IMR-90 (cell line): ENCODE measurements at regions not wholly inside any gene's neighbourhood (a gene's known extent, or its start where the extent isn't known, plus 50 kb on each side); places are given as distances from the start of the nearest gene placed in this dataset.

Source experiments
- ATAC-seq: fragments of 200-7000 bp; cut with Tn5 transposase; 2 replicates; pipeline ENCODE4 v1.9.1; 2020; ENCODE audit warnings: low read depth, mild to moderate bottlenecking, moderate library complexity
- BruUV-seq: library from RNA; stranded (reverse); fragments of 400-500 nt; replicated peaks from 2 replicates; lab custom pipeline; 2021; lab: Mats Ljungman, UMichigan
- CTCF ChIA-PET: fragments of 300-600 bp; formaldehyde crosslinking; extraction: SDS; loops from one replicate; lab custom pipeline; 2021; ENCODE audit warnings: antibody characterized with exemption; lab: Yijun Ruan, JAX
- POLR2A ChIA-PET: fragments of 300-600 bp; sonication (Branson Sonifier 250); formaldehyde crosslinking; loops from one replicate; lab custom pipeline; 2022; ENCODE audit warnings: antibody characterized with exemption; ENCODE audit not compliant: unreplicated experiment; lab: Charles Lee
- DNase-seq: peaks from one replicate; pipeline ENCODE4 v3.0.0; 2013
- H2AFZ ChIP-seq: replicated peaks from 2 replicates; pipeline ENCODE3; 2013; ENCODE audit warnings: low read length, mild to moderate bottlenecking; ENCODE audit not compliant: poor library complexity
- H2AK5ac ChIP-seq: 2 replicates; pipeline ENCODE4 v1.6.1; 2013; ENCODE audit warnings: low read depth, low read length, inconsistent platforms
- H2AK9ac ChIP-seq: replicated peaks from 2 replicates; pipeline ENCODE3; 2013; ENCODE audit warnings: mild to moderate bottlenecking, low read depth, low read length, moderate library complexity; ENCODE audit not compliant: poor library complexity
- H2BK120ac ChIP-seq: 2 replicates; pipeline ENCODE4 v1.6.1; 2013; ENCODE audit warnings: low read depth, low read length, inconsistent platforms
- H2BK15ac ChIP-seq: 3 replicates; pipeline ENCODE4 v1.6.1; 2013; ENCODE audit warnings: low read depth, low read length, inconsistent platforms
- H2BK20ac ChIP-seq: 2 replicates; pipeline ENCODE4 v1.6.1; 2013; ENCODE audit warnings: low read depth, mild to moderate bottlenecking, inconsistent platforms, low read length, moderate library complexity
- H2BK5ac ChIP-seq: 2 replicates; pipeline ENCODE4 v1.6.1; 2013; ENCODE audit warnings: mild to moderate bottlenecking, low read depth, low read length, inconsistent platforms; ENCODE audit not compliant: poor library complexity, severe bottlenecking
- H3K14ac ChIP-seq: replicated peaks from 2 replicates; pipeline ENCODE4 v1.6.1; 2013; ENCODE audit warnings: low read depth, low read length, inconsistent platforms
- H3K18ac ChIP-seq: 2 replicates; pipeline ENCODE4 v1.6.1; 2013; ENCODE audit warnings: low read depth, low read length, control low read depth
- H3K23ac ChIP-seq: 2 replicates; pipeline ENCODE4 v1.6.1; 2013; ENCODE audit warnings: low read depth, low read length, inconsistent platforms
- H3K27ac ChIP-seq: 2 replicates; pipeline ENCODE4 v1.5.1; 2013; ENCODE audit warnings: mild to moderate bottlenecking, control low read depth, low read length; ENCODE audit not compliant: insufficient read depth
- H3K27me3 ChIP-seq: 2 replicates; pipeline ENCODE4 v1.6.1; 2013; ENCODE audit warnings: low read length; ENCODE audit not compliant: control insufficient read depth, insufficient read depth
- H3K36me3 ChIP-seq: 2 replicates; pipeline ENCODE4 v1.6.1; 2013; ENCODE audit warnings: low read length, mixed read lengths; ENCODE audit not compliant: control insufficient read depth, insufficient read depth
- H3K4ac ChIP-seq: 2 replicates; pipeline ENCODE4 v1.6.1; 2013; ENCODE audit warnings: low read depth, low read length, inconsistent platforms
- H3K4me1 ChIP-seq: 2 replicates; pipeline ENCODE4 v1.6.1; 2013; ENCODE audit warnings: low read length, mixed read lengths; ENCODE audit not compliant: control insufficient read depth, insufficient read depth
- H3K4me2 ChIP-seq: 2 replicates; pipeline ENCODE4 v1.6.1; 2013; ENCODE audit warnings: low read depth, mild to moderate bottlenecking, control low read depth, low read length, moderate library complexity
- H3K4me3 ChIP-seq: 2 replicates; pipeline ENCODE4 v1.5.1; 2013; ENCODE audit warnings: low read depth, mild to moderate bottlenecking, control low read depth, low read length, moderate library complexity; ENCODE audit not compliant: insufficient read depth
- H3K56ac ChIP-seq: 2 replicates; pipeline ENCODE4 v1.6.1; 2013; ENCODE audit warnings: low read length, inconsistent platforms; ENCODE audit not compliant: insufficient read depth; ENCODE audit errors: extremely low read depth
- H3K79me1 ChIP-seq, 2 experiments: 2 replicates each; pipeline ENCODE4 v1.6.1; 2013; ENCODE audit warnings: low read length in 2 of 2, inconsistent platforms in 1 of 2, low read depth in 1 of 2
- H3K9ac ChIP-seq: 2 replicates; pipeline ENCODE4 v1.6.1; 2013; ENCODE audit warnings: low read depth, low read length, control low read depth
- H3K9me1 ChIP-seq: 2 replicates; pipeline ENCODE4 v1.6.1; 2013; ENCODE audit warnings: low read length, inconsistent platforms; ENCODE audit not compliant: insufficient read depth
- H3K9me3 ChIP-seq: 2 replicates; pipeline ENCODE4 v1.6.1; 2013; ENCODE audit warnings: low read length; ENCODE audit not compliant: control insufficient read depth, insufficient read depth
- H4K20me1 ChIP-seq: 2 replicates; pipeline ENCODE4 v1.6.1; 2013; ENCODE audit warnings: low read length, inconsistent platforms; ENCODE audit not compliant: insufficient read depth
- H4K5ac ChIP-seq: 2 replicates; pipeline ENCODE4 v1.6.1; 2013; ENCODE audit warnings: mild to moderate bottlenecking, low read depth, low read length, control low read depth
- H4K8ac ChIP-seq, 2 experiments: 2 replicates each; pipeline ENCODE4 v1.6.1; 2013; ENCODE audit warnings: low read depth in 2 of 2, low read length in 2 of 2, control low read depth in 1 of 2, inconsistent platforms in 1 of 2
- H4K91ac ChIP-seq: 2 replicates; pipeline ENCODE4 v1.6.1; 2013; ENCODE audit warnings: low read depth, low read length, inconsistent platforms; ENCODE audit not compliant: insufficient read depth
- CEBPB ChIP-seq: IDR thresholded peaks from 2 replicates; pipeline ENCODE4 v1.6.1; 2012; ENCODE audit warnings: low read depth, low read length, improper control_type of control experiment
- CHD1 ChIP-seq: IDR thresholded peaks from 2 replicates; pipeline ENCODE4 v1.6.1; 2012; ENCODE audit warnings: low read depth, low read length, improper control_type of control experiment
- MAZ ChIP-seq: IDR thresholded peaks from 2 replicates; pipeline ENCODE4 v1.6.1; 2012; ENCODE audit warnings: low read depth, mild to moderate bottlenecking, low read length, improper control_type of control experiment, moderate library complexity, borderline replicate concordance
- MXI1 ChIP-seq: IDR thresholded peaks from 2 replicates; pipeline ENCODE4 v1.6.1; 2012; ENCODE audit warnings: low read depth, mild to moderate bottlenecking, low read length, moderate library complexity, borderline replicate concordance
- NFE2L2 ChIP-seq: fragments of 150-350 bp; IDR thresholded peaks from 2 replicates; pipeline ENCODE4 v1.6.1; 2016; ENCODE audit warnings: low read depth, mild to moderate bottlenecking, low read length
- POLR2A ChIP-seq: IDR thresholded peaks from 2 replicates; pipeline ENCODE4 v1.6.1; 2012; ENCODE audit warnings: mild to moderate bottlenecking, low read depth, low read length
- RFX5 ChIP-seq: IDR thresholded peaks from 2 replicates; pipeline ENCODE4 v1.8.0; 2012; ENCODE audit warnings: low read depth, mild to moderate bottlenecking, low read length, moderate library complexity
- SMC3 ChIP-seq: fragments of 150-350 bp; IDR thresholded peaks from 2 replicates; pipeline ENCODE4 v1.6.1; 2016; ENCODE audit warnings: low read depth, mild to moderate bottlenecking, antibody characterized with exemption, low read length, moderate library complexity
- USF2 ChIP-seq: fragments of 150-350 bp; IDR thresholded peaks from 2 replicates; pipeline ENCODE4 v1.6.1; 2017; ENCODE audit warnings: mild to moderate bottlenecking, antibody characterized with exemption, low read length, low read depth
- WGBS, 2 experiments: methylation state at CpG; one replicate each; pipeline versions ENCODE4 v1.1.5 to v1.1.7; 2013; ENCODE audit warnings: missing lambda C conversion rate in 2 of 2; ENCODE audit not compliant: insufficient read length in 1 of 2; ENCODE audit errors: extremely low coverage in 2 of 2; 5-methylcytosine and 5-hydroxymethylcytosine counted together
- dilution Hi-C: fragments of 300-500 bp; cut with HindIII; formaldehyde crosslinking; loops from one replicate; pipeline ENCODE4 v1.14.3; 2018; ENCODE audit warnings: low sequenced_read_pairs; ENCODE audit not compliant: unreplicated experiment
- in situ Hi-C: fragments of 300-500 bp; cut with MboI; formaldehyde crosslinking; loops from 3 replicates; pipeline ENCODE4 v1.14.3; 2019; ENCODE audit warnings: low sequenced_read_pairs, inconsistent platforms, mixed read lengths
- intact Hi-C: fragments of 100-400 bp; cut with micrococcal nuclease; formaldehyde crosslinking; loops from 2 replicates; pipeline ENCODE4 v1.10.0; 2022
- TF ChIP-seq, protein P1 (sequence below): fragments of 150-350 bp; IDR thresholded peaks from 2 replicates; pipeline ENCODE4 v1.6.1; 2016; ENCODE audit warnings: low read depth, mild to moderate bottlenecking, low read length, moderate library complexity, borderline replicate concordance

GRCh38 chr4:19429684-19430083 lies 822.0 kb upstream of the SLIT2 start:
- TF ChIP-seq MAZ (no peak), CEBPB (no peak), SMC3 (no peak), CHD1 (no peak), POLR2A (no peak), NFE2L2 (no peak), USF2 (no peak), RFX5 (no peak), MXI1 (no peak)
- TF ChIP-seq, protein P1, sequence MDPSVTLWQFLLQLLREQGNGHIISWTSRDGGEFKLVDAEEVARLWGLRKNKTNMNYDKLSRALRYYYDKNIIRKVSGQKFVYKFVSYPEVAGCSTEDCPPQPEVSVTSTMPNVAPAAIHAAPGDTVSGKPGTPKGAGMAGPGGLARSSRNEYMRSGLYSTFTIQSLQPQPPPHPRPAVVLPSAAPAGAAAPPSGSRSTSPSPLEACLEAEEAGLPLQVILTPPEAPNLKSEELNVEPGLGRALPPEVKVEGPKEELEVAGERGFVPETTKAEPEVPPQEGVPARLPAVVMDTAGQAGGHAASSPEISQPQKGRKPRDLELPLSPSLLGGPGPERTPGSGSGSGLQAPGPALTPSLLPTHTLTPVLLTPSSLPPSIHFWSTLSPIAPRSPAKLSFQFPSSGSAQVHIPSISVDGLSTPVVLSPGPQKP, result no peak
- Histone ChIP-seq H3K9ac (no peak overlapping the region), H2AK9ac (no peak overlapping the region), H3K9me3 (peaks cover 8% of the 10 kb centered on the region), H3K56ac (no peak overlapping the region), H3K18ac (no peak overlapping the region), H3K27ac (no peak overlapping the region), H3K14ac (no peak overlapping the region), H2BK15ac (no peak overlapping the region), H3K9me1 (no peaks in the 10 kb centered on the region), H2BK5ac (no peak overlapping the region), H3K4me2 (no peak overlapping the region), H3K79me1 (no peaks in the 10 kb centered on the region), H3K36me3 (no peaks in the 10 kb centered on the region), H2AFZ (no peak overlapping the region), H3K27me3 (no peaks in the 10 kb centered on the region), H4K20me1 (no peaks in the 10 kb centered on the region), H3K4me1 (no peaks in the 10 kb centered on the region), H3K23ac (no peak overlapping the region), H2AK5ac (no peak overlapping the region), H4K5ac (no peak overlapping the region), H3K4ac (no peak overlapping the region), H2BK120ac (no peak overlapping the region), H4K8ac (no peak overlapping the region), H2BK20ac (no peak overlapping the region), H3K4me3 (no peak overlapping the region), H4K91ac (no peak overlapping the region)
- WGBS, 2 experiments, result 86% methylated on average over 2 of the region's 4 CpGs; no CpG with 5 or more reads in 1 of the 2 experiments
- ChIA-PET CTCF (interaction anchor here (0.6 to 0.7 kb wide), 3 partner anchors 61 to 958 kb away, joined by 3 read pairs; no protein-coding TSS in a partner anchor), POLR2A (no interaction called here)
- DNase-seq (no peak), ATAC-seq (no peak)
- BruUV-seq, result no TSS peak
- dilution Hi-C loops, result no loop called here
- in situ Hi-C loops, result no loop called here
- intact Hi-C loops, result no loop called here
